Activated T-cell treated with anti-CD3 and anti-CD28 coated beads, Interleukin-2, amount 50 U/mL, for 4 hours (primary cell): ENCODE measurements at regions not wholly inside any gene's neighbourhood (a gene's known extent, or its start where the extent isn't known, plus 50 kb on each side); places are given as distances from the start of the nearest gene placed in this dataset.
"Not testable (repeated sequence)": the region's sequence is repeated elsewhere in the genome, so short reads cannot be mapped to it uniquely, and the experiment has no call there.

Experiments
- ATAC-seq, 2 donors: fragments of 200-7000 bp; cut with Tn5 transposase; one replicate each; pipeline ENCODE4 v1.10.0; 2021
- DNase-seq: peaks from one replicate; pipeline ENCODE4 v3.0.0-alpha.2; 2020
- H3K27me3 Mint-ChIP-seq: one replicate; pipeline ENCODE4 v1.8.0; 2021; ENCODE audit warnings: low read depth, mixed read lengths
- H3K36me3 Mint-ChIP-seq: one replicate; pipeline ENCODE4 v1.8.0; 2022; ENCODE audit warnings: mixed read lengths; ENCODE audit not compliant: insufficient read depth
- H3K4me1 Mint-ChIP-seq: one replicate; pipeline ENCODE4 v1.8.0; 2021; ENCODE audit warnings: low read depth, mixed read lengths
- H3K4me3 Mint-ChIP-seq: one replicate; pipeline ENCODE4 v1.8.0; 2021; ENCODE audit warnings: mild to moderate bottlenecking, moderate library complexity, mixed read lengths
- H3K9me3 Mint-ChIP-seq: one replicate; pipeline ENCODE4 v1.8.0; 2021; ENCODE audit warnings: mixed read lengths

DNA sequence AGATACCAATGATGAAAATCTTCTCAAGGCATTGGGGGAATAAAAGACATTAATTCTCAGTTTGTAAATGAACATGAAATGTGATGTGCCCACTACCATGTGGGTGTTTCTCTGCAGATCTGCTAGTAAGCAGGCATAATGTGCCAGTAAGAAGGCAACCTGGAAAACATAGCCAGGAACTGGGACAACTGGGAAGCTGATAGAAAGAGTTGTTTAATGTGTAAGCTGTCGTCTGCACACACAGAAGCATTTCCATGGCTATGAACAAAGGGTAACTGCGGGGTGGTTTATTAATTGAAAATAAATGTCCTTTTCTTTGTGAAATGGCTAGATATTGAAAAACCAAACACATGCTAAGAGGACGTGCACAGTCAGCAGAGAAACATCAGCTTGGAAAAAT, 52.0 kb downstream of the ZC3H11B start:
- Mint-ChIP-seq H3K27me3 (no peaks in the 10 kb centered on the region), H3K9me3 (no peaks in the 10 kb centered on the region), H3K36me3 (no peaks in the 10 kb centered on the region), H3K4me3 (no peak overlapping the region), H3K4me1 (no peaks in the 10 kb centered on the region)
- ATAC-seq (no peak), DNase-seq (no peak)

DNA sequence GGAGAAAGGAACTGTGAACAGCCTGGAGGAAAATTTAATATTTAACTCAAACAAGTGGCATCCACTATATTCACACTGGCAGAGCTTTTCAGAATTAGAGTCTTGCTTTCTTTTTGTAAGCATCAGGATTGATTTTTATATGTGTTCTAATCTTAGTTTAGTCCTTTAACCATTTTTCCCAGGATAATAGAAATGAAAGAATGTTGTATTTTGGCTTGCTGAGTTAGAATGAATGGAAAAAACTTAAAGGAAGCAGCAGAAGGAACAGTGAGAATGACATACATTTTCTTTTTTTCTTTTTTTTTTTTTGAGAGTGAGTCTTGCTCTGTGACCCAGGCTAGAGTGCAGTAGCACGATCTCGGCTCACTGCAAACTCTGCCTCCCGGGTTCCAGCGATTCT, 53.0 kb downstream of the ZC3H11B start:
- Mint-ChIP-seq H3K27me3 (no peaks in the 10 kb centered on the region), H3K4me3 (no peak overlapping the region), H3K4me1 (no peaks in the 10 kb centered on the region), H3K36me3 (no peaks in the 10 kb centered on the region), H3K9me3 (no peaks in the 10 kb centered on the region)
- ATAC-seq (no peak), DNase-seq (no peak)

DNA sequence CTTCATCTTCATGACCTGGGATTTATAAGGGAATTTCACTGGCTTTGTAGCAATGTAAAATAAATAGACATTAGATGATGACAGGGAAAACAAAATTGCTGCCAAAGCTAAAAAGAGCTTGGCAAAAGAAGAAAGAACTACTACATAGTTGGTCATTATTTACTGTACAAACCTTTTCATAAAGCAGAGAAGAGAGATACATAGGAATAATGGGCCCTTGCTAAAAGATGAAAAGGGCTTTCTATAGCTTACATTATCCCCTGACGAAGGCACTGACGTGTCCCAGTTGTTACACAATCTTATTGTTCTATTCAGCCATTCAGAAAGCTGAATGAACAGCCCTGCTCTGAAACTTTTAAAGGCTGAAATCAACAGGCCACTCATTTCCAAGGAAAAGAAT, 57.1 kb downstream of the ZC3H11B start:
- Mint-ChIP-seq H3K4me3 (no peak overlapping the region), H3K27me3 (no peaks in the 10 kb centered on the region), H3K36me3 (no peaks in the 10 kb centered on the region), H3K4me1 (no peaks in the 10 kb centered on the region), H3K9me3 (no peaks in the 10 kb centered on the region)
- DNase-seq: no peak
- ATAC-seq: no peak

DNA sequence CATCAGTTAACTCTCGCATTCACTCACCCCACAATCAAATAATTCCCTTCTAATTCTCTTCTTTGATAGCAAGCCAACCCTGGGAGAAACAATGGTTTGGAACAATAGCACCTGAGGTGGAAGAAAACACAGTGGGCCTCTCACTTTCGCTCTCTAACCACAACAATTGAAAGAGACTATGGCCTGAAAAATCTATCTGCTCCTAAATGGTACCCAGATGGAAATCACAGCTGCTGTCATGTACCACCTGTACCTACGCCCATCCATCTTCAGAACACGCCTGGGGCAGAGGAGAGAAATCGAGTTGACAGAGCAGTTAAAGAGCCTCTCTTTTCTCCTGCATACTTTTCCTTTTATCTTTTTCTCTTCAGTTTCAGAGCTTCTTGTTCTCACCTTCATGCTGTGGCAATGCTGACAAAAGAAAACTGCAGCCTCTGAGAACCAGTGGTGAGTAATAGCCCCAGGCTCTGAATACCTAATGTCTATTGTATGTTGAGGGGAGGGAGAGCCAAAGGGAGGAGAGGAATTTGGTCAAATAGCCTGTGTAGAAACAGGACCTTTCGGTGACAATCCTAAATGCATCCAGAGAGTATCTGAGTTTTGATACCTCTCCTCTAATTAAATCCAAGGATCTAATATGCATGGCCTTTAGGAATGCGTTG, 57.7 kb downstream of the ZC3H11B start:
- Mint-ChIP-seq H3K9me3 (no peaks in the 10 kb centered on the region), H3K4me1 (no peaks in the 10 kb centered on the region)

DNA sequence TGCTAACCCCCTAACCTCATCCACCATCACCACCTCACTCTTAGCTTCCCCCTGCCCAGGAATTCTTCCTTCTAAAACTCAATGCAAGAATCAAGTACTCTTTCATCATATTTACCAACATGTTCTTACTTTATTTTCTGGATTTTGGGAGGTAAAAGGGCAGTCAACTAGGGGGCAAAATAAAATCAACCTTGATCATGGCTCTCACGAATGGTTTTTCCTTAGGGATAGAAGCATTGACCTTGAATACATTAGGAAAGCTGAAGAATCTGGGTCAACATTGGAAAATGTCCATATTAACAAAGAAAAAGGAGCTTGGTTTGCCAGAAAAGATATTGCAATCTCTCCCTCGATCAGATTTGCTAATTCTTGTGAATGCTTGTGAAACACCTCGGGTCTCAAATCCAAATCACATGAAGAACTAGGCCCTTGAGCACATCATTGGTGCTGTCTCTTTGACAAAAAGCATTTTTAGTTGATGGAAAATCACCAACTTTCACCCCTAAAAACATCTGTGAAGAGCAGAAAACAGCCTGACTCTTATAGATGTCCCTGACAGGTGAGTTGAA, 58.9 kb downstream of the ZC3H11B start:
- no peaks in the 10 kb centered on the region for H3K27me3 Mint-ChIP-seq
- no peaks in the 10 kb centered on the region for H3K4me1 Mint-ChIP-seq
- DNase-seq (no peak), ATAC-seq (no peak)
- no peaks in the 10 kb centered on the region for H3K9me3 Mint-ChIP-seq
- no peak overlapping the region for H3K4me3 Mint-ChIP-seq
- no peaks in the 10 kb centered on the region for H3K36me3 Mint-ChIP-seq

More for the DNA sequence above, 57.7 kb downstream of the ZC3H11B start:
- no peak for ATAC-seq
- no peak for DNase-seq
- Mint-ChIP-seq H3K36me3 (no peaks in the 10 kb centered on the region), H3K27me3 (no peaks in the 10 kb centered on the region), H3K4me3 (no peak overlapping the region)

DNA sequence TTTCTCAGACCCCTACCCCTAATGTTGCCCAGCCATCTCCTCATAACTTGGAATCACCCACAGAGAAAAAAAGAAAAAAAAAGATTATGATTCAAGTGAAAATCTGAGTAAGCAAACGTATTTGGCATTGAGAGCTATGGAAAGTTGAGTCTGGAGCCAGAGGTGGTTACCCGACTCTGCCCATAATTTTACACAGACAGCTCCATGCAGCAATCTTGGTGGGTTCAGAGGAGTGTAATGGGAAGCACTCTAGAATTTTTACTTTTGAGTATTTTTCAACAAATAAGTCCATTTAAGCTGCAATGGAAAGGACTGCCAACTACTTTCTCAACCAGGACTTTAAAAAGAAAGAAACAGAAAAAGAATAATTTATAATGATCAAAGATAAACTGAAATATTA, 62.7 kb downstream of the ZC3H11B start:
- no peaks in the 10 kb centered on the region for H3K36me3 Mint-ChIP-seq
- no peak for ATAC-seq
- no peak overlapping the region for H3K4me3 Mint-ChIP-seq
- no peak for DNase-seq
- no peaks in the 10 kb centered on the region for H3K9me3 Mint-ChIP-seq
- H3K27me3 Mint-ChIP-seq: no peaks in the 10 kb centered on the region
- no peaks in the 10 kb centered on the region for H3K4me1 Mint-ChIP-seq

DNA sequence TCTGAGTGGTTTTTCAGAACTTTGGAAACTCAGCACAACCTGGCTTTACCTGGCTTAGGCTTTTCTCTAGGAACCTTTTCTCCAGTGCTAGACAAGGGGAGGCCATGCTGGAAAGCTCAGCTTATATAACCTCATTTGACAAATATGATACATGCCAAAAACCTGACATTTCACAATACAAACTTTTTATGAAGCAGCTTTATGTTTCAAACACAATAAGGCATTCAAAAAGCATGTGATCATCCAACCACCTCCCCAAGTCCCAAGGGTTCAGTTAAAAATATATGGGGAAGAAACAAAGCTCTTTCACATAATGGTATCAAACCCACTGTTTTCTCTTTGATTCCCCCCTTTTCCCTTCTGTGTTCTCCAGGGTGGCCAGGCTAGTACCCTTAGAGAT, 63.7 kb downstream of the ZC3H11B start:
- Mint-ChIP-seq H3K4me3 (no peak overlapping the region), H3K4me1 (no peaks in the 10 kb centered on the region), H3K9me3 (no peaks in the 10 kb centered on the region), H3K27me3 (no peaks in the 10 kb centered on the region), H3K36me3 (no peaks in the 10 kb centered on the region)
- ATAC-seq (no peak), DNase-seq (no peak)

DNA sequence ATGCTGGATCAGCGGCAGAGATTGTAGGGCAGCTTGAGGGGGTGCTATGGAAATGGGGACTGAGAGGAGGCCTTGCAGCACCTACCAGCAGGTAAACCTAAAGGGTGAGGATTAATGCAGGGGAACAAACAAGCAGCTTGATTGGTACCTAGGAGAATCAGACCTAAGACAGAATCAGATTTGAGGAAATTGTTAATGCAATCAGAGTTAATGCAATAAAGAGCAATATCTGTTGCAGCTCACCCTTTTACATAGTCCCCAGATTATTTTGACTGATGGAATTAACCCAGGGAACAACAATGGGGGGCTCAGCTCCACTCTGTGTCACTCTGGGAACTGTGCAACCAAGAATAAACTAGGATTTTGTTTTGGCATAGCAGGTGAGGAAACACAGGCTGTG, 64.5 kb downstream of the ZC3H11B start:
- H3K4me3 Mint-ChIP-seq: no peak overlapping the region
- no peaks in the 10 kb centered on the region for H3K36me3 Mint-ChIP-seq
- ATAC-seq (no peak), DNase-seq (no peak)
- no peaks in the 10 kb centered on the region for H3K4me1 Mint-ChIP-seq
- no peaks in the 10 kb centered on the region for H3K27me3 Mint-ChIP-seq
- H3K9me3 Mint-ChIP-seq: no peaks in the 10 kb centered on the region

DNA sequence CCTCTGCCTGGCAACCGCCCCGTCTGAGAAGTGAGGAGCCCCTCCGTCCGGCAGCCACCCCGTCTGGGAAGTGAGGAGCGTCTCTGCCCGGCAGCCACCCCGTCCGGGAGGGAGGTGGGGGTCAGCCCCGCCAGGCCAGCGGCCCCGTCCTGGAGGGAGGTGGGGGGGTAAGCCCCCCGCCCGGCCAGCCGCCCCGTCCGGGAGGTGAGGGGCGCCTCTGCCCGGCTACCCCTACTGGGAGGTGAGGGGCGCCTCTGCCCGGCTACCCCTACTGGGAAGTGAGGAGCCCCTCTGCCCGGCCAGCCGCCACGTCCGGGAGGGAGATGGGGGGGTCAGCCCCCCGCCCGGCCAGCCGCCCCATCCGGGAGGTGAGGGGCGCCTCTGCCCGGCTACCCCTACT, 67.1 kb downstream of the ZC3H11B start:
- H3K27me3 Mint-ChIP-seq, ATAC-seq, H3K9me3 Mint-ChIP-seq, DNase-seq, H3K4me3 Mint-ChIP-seq, H3K4me1 Mint-ChIP-seq, H3K36me3 Mint-ChIP-seq: not testable (repeated sequence)

DNA sequence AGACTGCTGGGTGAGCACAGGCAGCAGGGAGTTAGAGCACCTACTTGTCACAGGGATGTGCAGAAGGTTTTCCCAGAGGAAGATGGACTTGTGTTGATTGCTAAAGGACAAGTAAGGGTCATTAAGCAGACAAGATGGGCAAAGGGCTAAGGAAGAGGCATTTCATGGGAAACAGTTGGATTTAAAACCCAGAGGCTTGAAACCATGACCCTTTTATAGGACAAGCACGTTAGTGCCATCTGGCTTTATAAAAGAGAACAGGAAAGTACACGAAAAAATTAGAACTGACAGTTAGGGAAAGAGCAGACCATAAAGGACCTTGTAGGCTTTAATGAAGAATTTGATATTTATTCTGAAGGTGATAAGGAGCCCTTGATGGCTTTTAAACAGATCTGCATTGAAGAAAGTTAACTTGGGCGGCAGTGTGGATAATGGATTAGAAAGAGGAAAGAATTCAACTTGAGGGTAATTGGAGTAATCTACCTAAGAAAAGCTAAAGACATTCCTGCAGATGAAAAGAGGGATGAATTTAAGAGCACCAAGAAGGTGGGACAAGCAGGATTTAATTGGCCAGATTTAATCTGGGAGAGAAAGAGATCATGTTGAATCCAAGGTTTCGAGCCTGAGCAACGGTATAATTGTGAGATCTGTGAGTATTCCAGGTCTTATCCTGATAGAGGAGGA, 68.6 kb downstream of the ZC3H11B start:
- ATAC-seq: no peak
- no peaks in the 10 kb centered on the region for H3K9me3 Mint-ChIP-seq

DNA sequence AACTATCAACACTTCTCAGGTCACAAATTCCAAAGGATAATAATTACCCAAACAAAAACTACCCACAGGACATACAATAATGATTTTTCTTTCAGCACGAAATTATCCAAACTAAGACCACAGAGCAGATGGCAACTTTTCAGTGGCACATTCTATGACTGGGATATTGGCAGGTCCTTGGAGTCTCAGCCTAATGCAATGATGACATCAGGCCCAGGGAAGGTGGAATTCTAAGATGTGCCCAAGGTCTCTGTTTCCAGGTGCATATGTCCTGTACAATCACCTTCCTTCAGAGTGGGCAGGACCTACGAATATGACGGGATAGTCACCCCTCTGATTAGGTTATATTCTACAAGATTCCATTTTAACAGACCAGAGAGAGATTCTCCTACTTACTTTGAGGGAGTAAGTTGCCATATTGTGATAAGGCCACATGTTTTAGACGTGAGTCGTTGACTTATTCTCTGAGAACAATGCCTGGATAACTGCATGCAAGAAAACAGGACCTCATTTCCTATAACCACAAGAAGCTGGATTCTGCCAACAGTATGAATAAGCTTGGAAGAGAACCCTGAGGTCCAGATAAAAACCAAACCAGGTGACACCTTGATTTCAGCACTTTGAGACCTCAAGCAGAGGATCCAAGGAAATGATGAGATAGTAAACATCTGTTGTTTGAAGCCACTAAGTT, 69.9 kb downstream of the ZC3H11B start:
- no peaks in the 10 kb centered on the region for H3K4me1 Mint-ChIP-seq
- H3K36me3 Mint-ChIP-seq: no peaks in the 10 kb centered on the region
- H3K4me3 Mint-ChIP-seq: no peak overlapping the region
- ATAC-seq (no peak), DNase-seq (no peak)
- no peaks in the 10 kb centered on the region for H3K9me3 Mint-ChIP-seq
- H3K27me3 Mint-ChIP-seq: no peaks in the 10 kb centered on the region

More for the DNA sequence above, 68.6 kb downstream of the ZC3H11B start:
- no peak for DNase-seq
- no peaks in the 10 kb centered on the region for H3K4me1 Mint-ChIP-seq
- H3K4me3 Mint-ChIP-seq: no peak overlapping the region
- H3K27me3 Mint-ChIP-seq: no peaks in the 10 kb centered on the region
- no peaks in the 10 kb centered on the region for H3K36me3 Mint-ChIP-seq

DNA sequence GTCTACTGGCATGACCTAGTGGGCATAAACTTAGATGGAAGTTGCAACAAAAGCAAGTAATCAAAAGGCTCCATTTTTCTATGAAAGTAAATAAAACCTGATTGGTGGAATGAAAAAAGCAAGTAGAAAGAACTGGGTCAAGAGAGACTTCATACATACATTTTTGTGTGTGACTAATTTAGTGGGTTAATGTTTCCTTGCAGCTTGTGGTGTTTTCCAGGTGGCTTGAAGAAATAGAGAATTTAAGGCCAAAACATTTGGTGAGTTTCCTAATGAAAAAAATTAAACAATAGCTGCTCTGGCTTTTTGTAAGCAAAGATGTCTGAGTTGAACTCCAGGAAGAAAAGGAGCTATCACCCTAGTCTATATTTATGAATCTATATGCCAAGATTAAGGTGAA, 71.0 kb downstream of the ZC3H11B start:
- ATAC-seq: no peak
- no peaks in the 10 kb centered on the region for H3K36me3 Mint-ChIP-seq
- no peaks in the 10 kb centered on the region for H3K9me3 Mint-ChIP-seq
- no peaks in the 10 kb centered on the region for H3K27me3 Mint-ChIP-seq
- no peak for DNase-seq
- H3K4me1 Mint-ChIP-seq: no peaks in the 10 kb centered on the region
- H3K4me3 Mint-ChIP-seq: no peak overlapping the region

DNA sequence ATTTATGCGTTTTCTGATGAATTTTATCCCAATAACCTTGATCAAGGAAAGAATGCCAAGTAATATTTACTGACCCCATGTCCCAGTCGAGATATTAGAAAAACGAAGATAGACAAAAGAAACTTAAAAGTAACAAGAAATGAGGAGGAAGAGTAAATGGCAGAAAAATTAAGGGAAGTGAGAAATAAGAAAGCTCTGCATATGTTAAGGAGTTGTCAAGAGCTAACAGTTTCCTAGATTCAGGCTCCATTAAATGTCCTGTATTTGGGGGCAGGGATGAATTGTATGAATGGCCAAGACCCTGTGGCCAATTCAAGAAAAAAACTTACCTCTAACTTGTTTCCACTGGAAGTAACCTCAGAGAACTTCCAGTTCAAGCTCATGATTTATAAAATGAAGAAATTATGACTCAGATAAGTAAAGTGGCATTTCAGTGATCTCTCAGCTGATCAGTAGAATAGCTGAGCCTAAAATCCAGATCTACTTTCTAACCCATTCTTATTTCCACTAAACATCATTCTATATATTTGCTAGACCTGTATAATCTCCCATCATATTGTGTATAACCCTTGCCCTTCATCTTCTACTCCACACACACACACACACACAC, 73.2 kb downstream of the ZC3H11B start:
- H3K4me1 Mint-ChIP-seq: no peaks in the 10 kb centered on the region
- DNase-seq (no peak), ATAC-seq (no peak)
- H3K36me3 Mint-ChIP-seq: no peaks in the 10 kb centered on the region
- H3K9me3 Mint-ChIP-seq: no peaks in the 10 kb centered on the region
- H3K27me3 Mint-ChIP-seq: no peaks in the 10 kb centered on the region
- H3K4me3 Mint-ChIP-seq: no peak overlapping the region

DNA sequence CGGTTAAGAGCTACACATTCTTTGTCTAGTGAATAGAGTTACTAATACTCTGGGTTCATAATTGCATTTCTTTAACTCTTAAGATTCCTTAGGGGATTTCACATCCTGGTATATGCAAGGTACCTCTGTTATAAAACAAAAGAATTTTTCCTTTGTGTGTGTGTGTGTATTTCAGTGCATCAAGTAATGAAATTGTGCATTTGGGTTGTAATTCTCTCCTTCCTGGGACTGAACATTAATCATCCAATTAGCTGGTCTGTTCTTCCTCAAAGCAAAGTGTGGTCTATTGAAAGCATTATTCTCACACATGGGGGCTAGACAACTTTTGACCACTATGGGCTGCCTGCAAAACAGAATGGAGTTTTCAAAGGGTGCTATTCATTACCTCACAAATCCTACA, 74.0 kb downstream of the ZC3H11B start:
- Mint-ChIP-seq H3K9me3 (no peaks in the 10 kb centered on the region), H3K27me3 (no peaks in the 10 kb centered on the region), H3K4me3 (no peak overlapping the region), H3K4me1 (no peaks in the 10 kb centered on the region), H3K36me3 (no peaks in the 10 kb centered on the region)
- no peak for DNase-seq
- no peak for ATAC-seq
